ENCODE measurements at regions not wholly inside any gene's neighbourhood (a gene's known extent, or its start where the extent isn't known, plus 50 kb on each side); places are given as distances from the start of the nearest gene placed in this dataset.
A peak's percentile ranks its signal among the peaks of the same experiment; 100 is the strongest.
"Not testable (repeated sequence)": the region's sequence is repeated elsewhere in the genome, so short reads cannot be mapped to it uniquely, and the experiment has no call there.

DNA sequence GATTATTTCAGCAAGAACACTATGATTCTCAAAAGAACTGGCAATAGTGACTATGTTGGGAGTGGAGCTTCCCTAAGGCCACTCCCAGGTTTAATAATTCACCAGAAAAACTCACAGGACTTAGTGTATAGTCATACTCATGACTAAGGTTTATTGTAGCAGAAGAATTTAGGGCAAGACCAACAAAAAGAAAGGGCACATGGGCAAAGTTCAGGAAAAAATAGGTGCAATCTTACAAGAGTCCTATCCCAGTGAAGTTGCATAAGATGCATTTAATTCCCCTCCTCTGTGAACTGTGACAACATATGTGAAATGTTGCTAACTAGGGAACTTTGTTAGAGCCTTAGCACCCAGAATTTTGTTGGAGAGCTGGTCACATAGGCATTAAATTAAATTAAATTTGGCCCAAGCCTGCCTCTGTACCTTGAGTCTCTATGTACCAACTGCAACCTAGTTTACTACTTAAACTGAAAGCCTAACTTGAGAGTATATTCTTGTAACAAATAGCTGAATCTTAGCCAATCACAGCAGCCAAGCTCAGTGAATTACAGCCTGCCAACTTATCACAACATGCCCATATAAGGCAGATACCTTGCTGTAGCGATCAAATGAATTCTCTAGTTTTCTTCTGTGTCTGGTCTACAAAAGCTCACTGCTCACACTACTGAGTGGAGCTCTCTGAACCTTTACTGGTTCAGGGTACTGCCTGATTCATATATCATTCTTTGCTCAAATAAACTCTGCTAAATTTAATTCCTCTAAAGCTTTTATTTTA lies 386.2 kb upstream of the ARHGEF26 start:
- no peak for DNase-seq (ENCODE audit: low read depth in 2 of 2)

DNA sequence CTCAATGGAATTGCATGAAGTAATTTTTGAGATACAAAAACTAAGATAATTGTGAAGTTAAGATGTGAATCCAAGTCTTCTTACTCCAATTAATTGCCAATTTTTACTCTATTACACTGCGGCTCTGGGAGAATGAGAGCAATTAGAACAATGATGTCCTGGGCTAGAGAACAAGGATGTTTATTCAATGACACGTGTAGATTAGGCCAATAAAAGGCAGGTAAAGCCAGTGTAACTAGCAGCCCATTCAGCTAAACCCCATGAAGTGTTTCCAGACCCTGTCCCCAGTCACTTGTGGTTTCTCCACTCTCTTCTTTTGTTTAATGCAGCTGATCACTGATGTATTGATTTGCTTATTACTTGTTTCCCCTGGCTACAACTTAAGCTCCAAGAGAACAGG lies 381.1 kb upstream of the ARHGEF26 start:
- DNase-seq (ENCODE audit: low read depth in 2 of 2), result no peak

DNA sequence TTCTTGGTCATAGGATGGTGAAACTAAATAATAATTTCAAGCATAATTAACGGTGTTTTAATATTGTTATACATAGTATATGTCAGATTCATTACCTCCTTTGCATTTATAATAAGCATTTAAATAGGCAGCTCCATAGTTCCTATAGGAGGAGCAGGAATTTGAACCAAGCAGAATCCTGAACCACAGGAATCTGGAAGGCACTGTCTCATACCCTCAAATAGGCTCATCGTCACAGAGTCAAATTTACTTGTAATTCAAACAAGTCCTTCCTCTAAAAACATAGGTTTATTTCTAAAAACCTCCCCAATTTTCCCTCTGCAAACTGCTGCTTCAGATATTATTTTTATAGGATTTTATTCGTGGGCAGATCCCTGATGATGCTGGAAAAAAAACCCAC lies 376.3 kb upstream of the ARHGEF26 start:
- no peak for DNase-seq (ENCODE audit: low read depth in 2 of 2)

DNA sequence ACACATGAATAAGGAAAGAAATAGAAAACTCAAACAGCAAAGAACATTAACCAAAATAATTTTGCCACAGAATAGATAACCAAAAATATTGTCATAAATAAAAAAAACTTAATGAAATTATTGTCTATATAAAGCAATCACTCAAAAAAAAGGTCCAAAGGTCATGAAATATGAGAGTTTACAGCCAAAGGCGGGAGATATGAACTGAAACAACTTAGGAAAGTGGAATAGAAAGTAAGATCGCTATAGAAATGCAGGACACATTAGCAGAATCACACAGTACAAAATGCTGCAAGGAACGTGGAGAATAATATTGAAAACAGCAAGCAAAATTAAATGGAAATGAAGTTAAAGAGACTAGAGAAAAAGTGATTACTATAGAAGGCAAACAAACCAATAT lies 375.0 kb upstream of the ARHGEF26 start:
- DNase-seq (ENCODE audit: low read depth in 2 of 2), result no peak

DNA sequence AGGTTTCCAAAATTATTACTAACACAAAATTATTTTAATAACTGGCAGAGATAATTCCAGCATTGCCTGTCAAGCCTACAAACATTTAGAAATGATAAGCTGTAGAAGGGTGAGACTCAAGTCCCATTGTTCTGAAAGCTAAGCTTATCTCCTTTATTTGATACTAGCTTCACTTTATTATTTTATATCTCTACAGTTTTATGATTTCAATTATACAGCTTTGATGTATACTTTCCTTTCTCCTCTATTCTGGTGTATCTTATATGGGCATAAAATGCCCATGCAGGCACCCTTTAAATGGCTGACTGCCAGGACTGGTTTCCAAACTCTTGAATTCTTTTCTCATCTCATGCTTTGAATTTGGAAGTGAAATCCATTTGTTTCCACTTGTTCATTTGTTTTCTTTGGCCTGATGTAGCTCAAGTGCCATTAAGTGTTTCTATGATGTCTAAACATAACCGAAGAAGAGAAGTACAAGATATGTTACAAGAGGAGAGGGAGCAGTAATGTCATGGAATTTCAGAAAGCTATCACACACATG lies 372.1 kb upstream of the ARHGEF26 start:
- DNase-seq (ENCODE audit: low read depth in 2 of 2), result peak in 1 of 2 donors; percentile 27

DNA sequence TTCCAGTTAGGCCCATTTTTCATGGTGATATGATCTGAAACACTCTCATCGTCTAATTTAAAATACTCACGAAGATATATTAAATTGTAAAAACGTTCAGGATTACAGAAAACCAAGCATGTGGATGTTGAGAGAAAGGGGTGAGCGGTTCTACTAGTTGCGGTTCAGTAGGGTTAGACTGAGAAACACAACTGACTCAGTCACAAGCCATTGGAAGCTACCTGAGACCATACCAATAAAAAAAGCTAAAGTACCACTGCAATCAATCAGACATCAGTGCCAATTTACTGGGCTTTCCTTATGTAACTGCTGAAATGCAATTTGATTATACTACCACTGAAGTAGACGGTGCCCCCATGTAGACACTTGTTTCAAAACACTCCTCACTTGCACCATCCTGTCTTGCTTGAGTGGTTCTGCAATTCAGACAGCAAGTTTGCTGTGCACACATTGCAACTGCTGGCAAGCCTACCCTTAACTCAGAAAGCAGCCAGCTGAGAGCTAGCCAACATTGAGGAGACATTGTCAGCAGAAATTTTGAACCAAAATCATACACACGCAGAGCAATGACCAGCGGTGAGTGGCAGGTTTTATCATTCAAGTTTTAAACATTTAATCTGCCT lies 368.7 kb upstream of the ARHGEF26 start:
- peak in 1 of 2 donors; percentile 17 for DNase-seq (ENCODE audit: low read depth in 2 of 2)

DNA sequence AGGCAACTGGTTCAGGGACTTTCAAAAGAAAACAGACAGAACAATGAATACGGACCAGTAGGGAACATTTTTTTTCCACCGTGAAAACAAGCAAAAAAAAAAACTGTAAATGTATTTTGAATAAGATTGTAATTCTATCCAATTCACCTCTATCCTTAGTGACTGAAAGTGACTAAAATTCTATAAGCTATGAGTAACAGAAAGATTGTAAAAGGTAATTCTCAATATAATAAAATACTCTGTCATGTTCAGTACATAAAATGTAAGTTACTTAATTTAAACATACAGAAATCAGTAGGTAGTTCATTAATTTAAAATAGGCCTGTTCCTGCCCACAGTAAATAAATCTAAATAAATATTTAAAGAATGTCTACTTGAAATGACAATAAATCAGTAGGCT lies 368.2 kb upstream of the ARHGEF26 start:
- no peak for DNase-seq (ENCODE audit: low read depth in 2 of 2)

DNA sequence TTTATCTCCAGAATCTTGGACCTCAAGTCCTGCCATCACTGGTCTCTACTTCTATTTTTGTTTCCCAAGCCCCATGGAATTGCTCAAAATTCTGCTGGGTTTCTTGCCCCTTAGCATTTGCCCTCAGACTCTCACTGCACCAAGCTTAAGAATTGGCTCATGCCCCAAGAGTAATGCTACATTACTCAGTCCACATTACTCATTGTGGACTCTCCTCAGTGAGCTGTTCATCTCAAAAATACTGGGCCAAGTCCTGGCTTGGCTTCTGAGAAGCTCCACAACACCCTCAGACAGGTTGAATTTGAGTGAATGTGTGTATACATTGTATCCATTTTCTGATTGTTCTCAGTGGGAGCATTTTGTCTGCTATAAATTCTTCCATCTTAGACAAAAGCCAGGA lies 364.4 kb upstream of the ARHGEF26 start:
- DNase-seq (ENCODE audit: low read depth in 2 of 2), result peak in 1 of 2 donors; percentile 2

DNA sequence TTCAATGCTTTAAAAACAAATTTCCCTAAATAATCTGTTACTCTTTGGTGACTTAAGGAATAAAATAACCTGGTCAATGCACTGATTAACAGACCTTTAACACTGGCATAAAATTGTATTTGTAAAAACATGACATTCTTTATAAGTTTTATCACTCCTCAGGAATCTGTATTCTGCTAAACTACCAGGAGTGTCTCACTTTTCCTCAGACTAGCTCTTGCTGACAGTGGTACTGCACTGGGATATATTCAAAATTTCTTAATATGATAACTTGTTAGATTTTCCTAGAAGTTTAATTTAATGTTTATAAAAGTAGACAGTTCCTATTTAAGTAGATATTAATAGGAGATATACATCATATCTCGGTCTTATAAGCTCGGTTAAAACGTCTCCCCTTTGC lies 363.4 kb upstream of the ARHGEF26 start:
- no peak for DNase-seq (ENCODE audit: low read depth in 2 of 2)

DNA sequence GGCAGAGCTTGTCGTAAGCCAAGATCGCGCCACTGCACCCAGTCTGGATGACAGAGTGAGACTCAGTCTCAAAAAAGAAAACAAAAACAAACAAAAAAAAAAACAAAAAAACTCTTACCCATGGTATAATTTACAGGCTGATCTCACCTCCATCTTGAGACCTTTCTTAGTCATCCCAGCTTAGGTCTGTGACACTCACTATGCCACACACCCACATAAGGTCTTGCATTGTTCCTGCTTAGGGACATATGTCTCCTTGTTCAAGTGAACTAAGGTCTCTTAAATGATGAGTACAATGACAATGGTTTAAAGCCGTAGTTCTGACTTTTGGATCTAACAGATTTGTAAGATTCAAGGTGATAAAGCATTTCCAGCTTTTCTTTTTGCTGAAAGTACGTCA lies 360.2 kb upstream of the ARHGEF26 start:
- DNase-seq (ENCODE audit: low read depth in 2 of 2), result no peak

DNA sequence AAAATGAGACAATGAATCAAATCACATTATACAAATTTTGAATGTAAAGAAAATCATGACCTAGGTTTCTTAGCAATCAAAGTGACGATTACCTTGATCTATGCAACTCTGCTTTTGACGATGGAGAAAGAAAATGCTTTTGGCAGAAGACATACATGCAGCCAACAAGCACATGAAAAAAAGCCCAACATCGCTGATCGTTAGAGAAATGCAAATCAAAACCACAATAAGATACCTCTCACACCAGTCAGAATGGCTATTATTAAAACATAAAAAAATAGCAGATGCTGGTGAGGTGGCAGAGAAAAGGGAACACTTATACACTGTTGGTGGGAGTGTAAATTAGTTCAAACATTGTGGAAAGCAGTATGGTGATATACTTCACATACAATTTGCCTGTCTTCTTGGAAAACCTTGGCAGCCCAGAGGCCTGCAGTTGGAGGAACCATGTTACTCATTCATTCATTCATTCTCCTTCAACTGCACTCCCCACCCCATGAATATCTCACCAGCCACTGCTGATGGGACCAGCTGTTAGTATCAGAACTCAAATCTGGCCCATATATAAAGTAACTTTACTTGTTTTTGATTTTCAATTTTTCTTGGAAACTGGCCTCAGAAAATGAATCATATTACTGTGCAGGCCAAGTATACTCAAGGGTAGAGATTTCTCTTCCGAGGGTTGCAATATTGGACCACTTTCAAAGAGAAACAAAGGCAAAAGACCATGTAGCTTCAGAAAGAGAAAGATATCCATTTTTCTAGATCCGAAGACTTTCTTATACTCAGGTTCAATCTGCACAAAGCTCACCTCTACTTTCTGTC lies 358.6 kb upstream of the ARHGEF26 start:
- no peak for DNase-seq (ENCODE audit: low read depth in 2 of 2)

DNA sequence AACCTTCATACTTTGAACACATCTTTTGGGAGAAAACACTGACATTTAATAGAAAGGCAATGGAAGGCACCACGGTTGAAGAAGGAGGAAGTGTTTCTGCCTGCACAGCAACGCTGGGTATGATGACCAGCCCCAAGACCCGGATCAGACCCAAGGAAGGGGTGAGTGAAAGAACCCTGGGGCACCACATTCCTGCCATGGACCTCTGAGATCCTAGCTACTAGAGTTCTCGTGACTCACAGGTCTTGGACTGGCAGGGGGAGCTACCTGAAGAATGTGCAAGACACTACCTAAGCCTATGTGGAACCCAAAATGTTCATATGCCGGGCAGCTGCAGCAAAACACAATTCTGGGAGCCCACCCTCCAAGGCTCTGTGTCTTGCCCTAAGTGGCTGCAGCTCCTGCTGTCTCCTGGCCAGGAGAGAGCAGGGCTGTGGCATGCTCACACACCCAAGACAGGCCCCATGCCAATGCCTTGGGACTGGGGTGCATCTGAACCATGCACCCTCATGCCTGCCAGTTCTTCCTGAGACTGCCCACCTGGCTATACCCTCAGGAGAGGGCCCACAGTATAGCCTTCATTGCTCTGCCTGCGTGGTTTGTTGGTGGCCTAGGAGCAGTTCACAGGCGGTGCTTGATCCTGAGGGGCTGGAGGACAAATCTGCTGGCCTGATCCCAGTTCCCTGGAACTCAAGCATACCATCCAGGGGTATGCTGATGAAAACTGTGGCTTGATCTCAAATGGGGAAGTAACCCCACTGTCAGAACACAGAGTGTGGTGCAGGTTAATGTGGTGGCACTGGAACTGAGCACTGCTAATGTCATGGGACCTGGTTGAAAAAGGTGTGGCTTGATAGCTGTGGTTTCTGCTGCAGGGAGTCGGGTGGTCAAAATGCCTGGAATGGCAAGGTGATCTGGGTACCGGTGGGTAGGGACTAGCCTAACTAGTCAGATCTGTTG lies 353.3 kb upstream of the ARHGEF26 start:
- DNase-seq (ENCODE audit: low read depth in 2 of 2), result no peak

DNA sequence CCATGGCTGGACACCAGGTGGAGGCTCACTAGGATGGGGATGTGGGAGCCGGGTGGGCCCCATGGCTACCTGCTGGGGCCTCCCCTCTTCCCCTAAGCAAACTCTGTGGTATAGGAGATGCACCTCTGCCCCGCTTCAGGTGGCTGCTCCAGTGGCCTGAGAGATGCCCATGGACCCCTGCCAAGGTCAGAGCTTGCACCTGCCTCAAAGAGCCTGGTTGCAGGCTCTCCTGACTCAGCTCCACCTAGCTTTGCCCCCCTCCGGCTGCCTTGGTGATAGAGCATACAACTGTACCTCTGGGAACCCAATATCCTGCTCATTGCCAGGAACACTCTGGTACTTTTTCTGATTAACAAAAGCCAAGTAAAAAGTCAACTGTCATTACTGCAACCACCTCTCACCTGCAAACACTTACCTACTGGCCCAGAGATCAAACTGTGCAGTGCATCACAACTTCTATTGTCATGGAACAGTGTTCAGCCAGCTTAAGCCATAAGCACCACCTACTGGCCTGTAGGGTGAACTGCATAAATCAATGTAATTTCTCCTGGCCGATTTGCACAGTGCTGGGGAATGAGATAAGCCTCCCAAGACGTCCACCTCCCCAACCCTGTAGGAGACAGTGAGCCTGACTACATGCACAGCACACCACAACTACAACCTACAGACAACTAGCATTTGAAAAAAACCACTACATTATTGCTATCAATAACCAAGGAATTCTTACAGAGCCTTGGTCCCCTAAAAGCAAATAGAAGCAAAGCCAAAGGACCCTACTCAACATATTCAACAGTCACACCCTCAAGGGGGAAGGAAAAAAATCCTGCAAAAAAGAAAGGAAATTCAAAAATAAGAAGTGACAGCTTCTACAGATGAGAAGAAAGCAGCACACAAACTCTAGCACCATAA lies 352.4 kb upstream of the ARHGEF26 start:
- DNase-seq (ENCODE audit: low read depth in 2 of 2), result peak; percentile 72 to 80

DNA sequence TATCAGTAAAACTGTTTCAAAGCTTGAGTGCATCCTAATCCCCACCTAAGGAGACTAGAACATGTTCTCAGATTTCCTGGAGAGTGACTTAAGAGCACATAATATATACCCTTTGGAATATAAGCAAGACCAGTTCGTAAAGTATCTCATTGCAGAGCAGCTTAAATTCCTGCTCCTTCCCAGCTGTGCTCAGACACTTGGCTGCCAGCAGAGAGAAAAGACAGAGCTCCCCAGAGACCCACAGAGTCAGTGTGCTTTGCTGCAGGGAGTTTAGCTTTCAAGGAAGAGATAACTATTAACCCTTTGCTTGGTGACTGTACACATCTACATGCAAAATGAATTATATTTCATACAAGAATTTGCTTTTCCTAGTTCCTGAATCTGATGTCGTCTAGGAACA lies 338.1 kb upstream of the ARHGEF26 start:
- no peak for DNase-seq (ENCODE audit: low read depth in 2 of 2)

DNA sequence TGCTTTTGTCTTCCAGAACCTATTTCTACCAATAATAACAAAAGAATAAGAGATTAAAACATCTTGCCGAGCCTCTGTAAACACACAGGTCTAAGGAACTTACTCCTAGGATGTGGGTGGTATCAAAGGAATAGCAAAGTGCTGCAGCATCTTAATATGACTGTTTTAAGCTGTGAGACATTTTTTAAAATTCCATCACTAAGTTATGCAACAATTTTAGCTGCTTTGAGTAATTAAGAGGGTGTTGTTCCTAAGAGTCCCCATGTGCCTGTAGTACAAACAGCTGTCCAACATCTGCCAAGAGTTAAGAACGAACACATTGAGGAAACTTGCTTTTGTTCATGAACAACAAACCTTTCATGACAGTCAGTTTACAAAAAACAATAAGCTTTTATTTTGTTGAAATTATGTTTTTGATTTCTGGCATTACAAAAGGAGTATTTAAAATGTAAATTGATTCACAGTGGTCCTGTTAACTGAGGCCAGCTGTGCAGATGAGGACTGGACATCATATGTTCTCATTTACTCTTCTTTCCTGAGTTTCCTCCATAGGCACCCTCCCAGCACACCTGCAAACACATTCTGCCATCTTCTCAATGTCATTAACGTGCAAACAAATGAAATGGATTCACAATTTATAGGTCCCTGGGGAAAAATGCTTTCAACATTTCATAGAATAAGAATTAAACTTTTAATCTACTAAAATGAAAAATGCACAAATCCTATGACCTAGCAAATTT lies 337.3 kb upstream of the ARHGEF26 start:
- DNase-seq (ENCODE audit: low read depth in 2 of 2), result no peak

DNA sequence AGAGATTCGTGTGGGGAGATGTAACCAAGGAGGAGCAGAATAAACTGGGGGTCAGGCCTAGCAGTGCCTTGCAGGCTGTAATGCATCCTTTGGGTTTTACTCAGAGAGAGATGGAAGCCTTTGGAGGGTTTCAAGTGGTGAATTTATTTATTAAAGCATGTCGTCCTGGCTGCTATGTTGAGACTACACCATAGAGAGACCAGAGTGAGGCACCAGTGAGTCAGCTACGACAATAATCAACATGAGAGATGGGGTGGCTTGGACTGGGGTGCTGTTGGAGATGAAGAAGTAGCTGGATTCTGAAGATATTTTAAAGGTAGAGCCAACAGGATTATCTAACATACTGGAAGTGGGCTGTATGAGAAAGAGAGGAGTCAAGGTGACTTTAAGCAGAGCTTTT lies 335.3 kb upstream of the ARHGEF26 start:
- peak; percentile 13 to 28 for DNase-seq (ENCODE audit: low read depth in 2 of 2)

DNA sequence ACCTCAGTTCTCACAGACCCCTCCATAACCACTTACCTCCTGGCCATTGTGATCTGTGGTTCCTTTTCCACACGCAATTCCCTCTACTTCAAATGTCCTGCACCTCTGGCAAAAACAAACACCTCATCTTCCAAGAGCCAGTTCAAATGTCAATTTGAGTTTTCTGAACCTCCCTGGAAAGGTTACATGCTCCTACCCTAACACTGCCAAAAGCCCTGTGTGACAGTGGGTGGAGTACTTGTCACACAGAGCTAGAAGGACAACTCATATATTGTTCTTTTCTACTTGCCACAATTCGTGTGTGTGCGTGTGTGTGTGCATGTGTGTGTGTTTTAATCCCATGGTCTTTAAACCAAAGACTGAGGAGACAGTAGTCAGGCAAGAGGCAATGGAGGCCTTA lies 331.8 kb upstream of the ARHGEF26 start:
- DNase-seq (ENCODE audit: low read depth in 2 of 2), result peak in 1 of 2 donors; percentile 3

DNA sequence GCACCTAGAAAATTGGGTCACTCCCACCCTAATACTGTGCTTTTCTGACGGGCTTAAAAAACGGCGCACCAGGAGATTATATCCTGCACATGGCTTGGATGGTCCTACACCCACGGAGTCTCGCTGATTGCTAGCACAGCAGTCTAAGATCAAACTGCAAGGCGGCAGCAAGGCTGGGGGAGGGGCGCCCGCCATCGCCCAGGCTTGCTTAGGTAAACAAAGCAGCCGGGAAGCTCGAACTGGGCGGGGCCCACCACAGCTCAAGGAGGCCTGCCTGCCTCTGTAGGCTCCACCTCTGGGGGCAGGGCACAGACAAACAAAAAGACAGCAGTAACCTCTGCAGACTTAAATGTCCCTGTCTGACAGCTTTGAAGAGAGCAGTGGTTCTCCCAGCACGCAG lies 324.1 kb upstream of the ARHGEF26 start:
- DNase-seq (ENCODE audit: low read depth in 2 of 2), result not testable (repeated sequence)

DNA sequence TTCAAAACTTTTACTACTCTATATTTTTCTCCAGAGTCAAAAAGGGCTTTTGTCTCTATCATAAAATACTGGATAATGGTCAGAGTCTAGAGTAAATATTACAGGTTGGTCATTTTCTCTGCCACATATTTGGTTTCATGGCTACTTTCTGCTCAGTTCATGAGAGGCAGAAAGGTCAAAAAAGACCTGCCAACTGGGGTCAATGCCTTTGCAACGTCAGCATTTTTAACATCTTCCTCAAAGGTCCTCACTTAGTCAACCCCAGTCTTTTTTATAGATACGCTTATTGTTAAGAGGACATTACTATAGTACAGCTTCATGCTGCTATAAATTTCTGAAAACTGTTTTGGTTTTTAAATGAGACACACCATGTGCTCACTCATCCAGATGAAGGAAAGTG lies 312.1 kb upstream of the ARHGEF26 start:
- DNase-seq (ENCODE audit: low read depth in 2 of 2), result no peak
